ENCODE measurements at regions not wholly inside any gene's neighbourhood (a gene's known extent, or its start where the extent isn't known, plus 50 kb on each side); places are given as distances from the start of the nearest gene placed in this dataset.

- TF ChIP-seq, protein P1, sequence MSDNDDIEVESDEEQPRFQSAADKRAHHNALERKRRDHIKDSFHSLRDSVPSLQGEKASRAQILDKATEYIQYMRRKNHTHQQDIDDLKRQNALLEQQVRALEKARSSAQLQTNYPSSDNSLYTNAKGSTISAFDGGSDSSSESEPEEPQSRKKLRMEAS (IDR thresholded peaks at IDR 0.05): no peak
- TF ChIP-seq RXRA (IDR thresholded peaks at IDR 0.05) (no peak), CTCF (IDR thresholded peaks at IDR 0.05; ENCODE audit: low read depth, low read length, missing input control) (no peak), TAF1 (conservative IDR thresholded peaks at IDR 0.05) (no peak), RAD21 (IDR thresholded peaks at IDR 0.05) (no peak), NR2F2 (IDR thresholded peaks at IDR 0.05) (no peak), YY1 (IDR thresholded peaks at IDR 0.05) (no peak), FOXA1 (IDR thresholded peaks at IDR 0.05) (no peak), JUND (IDR thresholded peaks at IDR 0.05) (no peak), HNF4G (IDR thresholded peaks at IDR 0.05) (no peak), GABPA (IDR thresholded peaks at IDR 0.05 in 1 of 2, conservative IDR thresholded peaks at IDR 0.05 in 1 of 2) (no peak), SP1 (IDR thresholded peaks at IDR 0.05) (no peak)
- TF ChIP-seq, protein P2, sequence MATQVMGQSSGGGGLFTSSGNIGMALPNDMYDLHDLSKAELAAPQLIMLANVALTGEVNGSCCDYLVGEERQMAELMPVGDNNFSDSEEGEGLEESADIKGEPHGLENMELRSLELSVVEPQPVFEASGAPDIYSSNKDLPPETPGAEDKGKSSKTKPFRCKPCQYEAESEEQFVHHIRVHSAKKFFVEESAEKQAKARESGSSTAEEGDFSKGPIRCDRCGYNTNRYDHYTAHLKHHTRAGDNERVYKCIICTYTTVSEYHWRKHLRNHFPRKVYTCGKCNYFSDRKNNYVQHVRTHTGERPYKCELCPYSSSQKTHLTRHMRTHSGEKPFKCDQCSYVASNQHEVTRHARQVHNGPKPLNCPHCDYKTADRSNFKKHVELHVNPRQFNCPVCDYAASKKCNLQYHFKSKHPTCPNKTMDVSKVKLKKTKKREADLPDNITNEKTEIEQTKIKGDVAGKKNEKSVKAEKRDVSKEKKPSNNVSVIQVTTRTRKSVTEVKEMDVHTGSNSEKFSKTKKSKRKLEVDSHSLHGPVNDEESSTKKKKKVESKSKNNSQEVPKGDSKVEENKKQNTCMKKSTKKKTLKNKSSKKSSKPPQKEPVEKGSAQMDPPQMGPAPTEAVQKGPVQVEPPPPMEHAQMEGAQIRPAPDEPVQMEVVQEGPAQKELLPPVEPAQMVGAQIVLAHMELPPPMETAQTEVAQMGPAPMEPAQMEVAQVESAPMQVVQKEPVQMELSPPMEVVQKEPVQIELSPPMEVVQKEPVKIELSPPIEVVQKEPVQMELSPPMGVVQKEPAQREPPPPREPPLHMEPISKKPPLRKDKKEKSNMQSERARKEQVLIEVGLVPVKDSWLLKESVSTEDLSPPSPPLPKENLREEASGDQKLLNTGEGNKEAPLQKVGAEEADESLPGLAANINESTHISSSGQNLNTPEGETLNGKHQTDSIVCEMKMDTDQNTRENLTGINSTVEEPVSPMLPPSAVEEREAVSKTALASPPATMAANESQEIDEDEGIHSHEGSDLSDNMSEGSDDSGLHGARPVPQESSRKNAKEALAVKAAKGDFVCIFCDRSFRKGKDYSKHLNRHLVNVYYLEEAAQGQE (IDR thresholded peaks at IDR 0.05): no peak
- TF ChIP-seq, protein P3, sequence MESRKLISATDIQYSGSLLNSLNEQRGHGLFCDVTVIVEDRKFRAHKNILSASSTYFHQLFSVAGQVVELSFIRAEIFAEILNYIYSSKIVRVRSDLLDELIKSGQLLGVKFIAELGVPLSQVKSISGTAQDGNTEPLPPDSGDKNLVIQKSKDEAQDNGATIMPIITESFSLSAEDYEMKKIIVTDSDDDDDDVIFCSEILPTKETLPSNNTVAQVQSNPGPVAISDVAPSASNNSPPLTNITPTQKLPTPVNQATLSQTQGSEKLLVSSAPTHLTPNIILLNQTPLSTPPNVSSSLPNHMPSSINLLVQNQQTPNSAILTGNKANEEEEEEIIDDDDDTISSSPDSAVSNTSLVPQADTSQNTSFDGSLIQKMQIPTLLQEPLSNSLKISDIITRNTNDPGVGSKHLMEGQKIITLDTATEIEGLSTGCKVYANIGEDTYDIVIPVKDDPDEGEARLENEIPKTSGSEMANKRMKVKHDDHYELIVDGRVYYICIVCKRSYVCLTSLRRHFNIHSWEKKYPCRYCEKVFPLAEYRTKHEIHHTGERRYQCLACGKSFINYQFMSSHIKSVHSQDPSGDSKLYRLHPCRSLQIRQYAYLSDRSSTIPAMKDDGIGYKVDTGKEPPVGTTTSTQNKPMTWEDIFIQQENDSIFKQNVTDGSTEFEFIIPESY (IDR thresholded peaks at IDR 0.05): no peak
Measured at GRCh38 chr16:14320406-14320805, 249.3 kb downstream of the MRTFB start.
